IMR-90 (cell line): ENCODE measurements at regions not wholly inside any gene's neighbourhood (a gene's known extent, or its start where the extent isn't known, plus 50 kb on each side); places are given as distances from the start of the nearest gene placed in this dataset.

ENCODE experiments used
- ATAC-seq: fragments of 200-7000 bp; cut with Tn5 transposase; 2 replicates; pipeline ENCODE4 v1.9.1; 2020; ENCODE audit warnings: low read depth, mild to moderate bottlenecking, moderate library complexity
- BruUV-seq: library from RNA; stranded (reverse); fragments of 400-500 nt; replicated peaks from 2 replicates; lab custom pipeline; 2021; lab: Mats Ljungman, UMichigan
- CTCF ChIA-PET: fragments of 300-600 bp; formaldehyde crosslinking; extraction: SDS; loops from one replicate; lab custom pipeline; 2021; ENCODE audit warnings: antibody characterized with exemption; lab: Yijun Ruan, JAX
- POLR2A ChIA-PET: fragments of 300-600 bp; sonication (Branson Sonifier 250); formaldehyde crosslinking; loops from one replicate; lab custom pipeline; 2022; ENCODE audit warnings: antibody characterized with exemption; ENCODE audit not compliant: unreplicated experiment; lab: Charles Lee
- DNase-seq: peaks from one replicate; pipeline ENCODE4 v3.0.0; 2013
- H2AFZ ChIP-seq: replicated peaks from 2 replicates; pipeline ENCODE3; 2013; ENCODE audit warnings: low read length, mild to moderate bottlenecking; ENCODE audit not compliant: poor library complexity
- H2AK5ac ChIP-seq: 2 replicates; pipeline ENCODE4 v1.6.1; 2013; ENCODE audit warnings: low read depth, low read length, inconsistent platforms
- H2AK9ac ChIP-seq: replicated peaks from 2 replicates; pipeline ENCODE3; 2013; ENCODE audit warnings: mild to moderate bottlenecking, low read depth, low read length, moderate library complexity; ENCODE audit not compliant: poor library complexity
- H2BK120ac ChIP-seq: 2 replicates; pipeline ENCODE4 v1.6.1; 2013; ENCODE audit warnings: low read depth, low read length, inconsistent platforms
- H2BK15ac ChIP-seq: 3 replicates; pipeline ENCODE4 v1.6.1; 2013; ENCODE audit warnings: low read depth, low read length, inconsistent platforms
- H2BK20ac ChIP-seq: 2 replicates; pipeline ENCODE4 v1.6.1; 2013; ENCODE audit warnings: low read depth, mild to moderate bottlenecking, inconsistent platforms, low read length, moderate library complexity
- H2BK5ac ChIP-seq: 2 replicates; pipeline ENCODE4 v1.6.1; 2013; ENCODE audit warnings: mild to moderate bottlenecking, low read depth, low read length, inconsistent platforms; ENCODE audit not compliant: poor library complexity, severe bottlenecking
- H3K14ac ChIP-seq: replicated peaks from 2 replicates; pipeline ENCODE4 v1.6.1; 2013; ENCODE audit warnings: low read depth, low read length, inconsistent platforms
- H3K18ac ChIP-seq: 2 replicates; pipeline ENCODE4 v1.6.1; 2013; ENCODE audit warnings: low read depth, low read length, control low read depth
- H3K23ac ChIP-seq: 2 replicates; pipeline ENCODE4 v1.6.1; 2013; ENCODE audit warnings: low read depth, low read length, inconsistent platforms
- H3K27ac ChIP-seq: 2 replicates; pipeline ENCODE4 v1.5.1; 2013; ENCODE audit warnings: mild to moderate bottlenecking, control low read depth, low read length; ENCODE audit not compliant: insufficient read depth
- H3K27me3 ChIP-seq: 2 replicates; pipeline ENCODE4 v1.6.1; 2013; ENCODE audit warnings: low read length; ENCODE audit not compliant: control insufficient read depth, insufficient read depth
- H3K36me3 ChIP-seq: 2 replicates; pipeline ENCODE4 v1.6.1; 2013; ENCODE audit warnings: low read length, mixed read lengths; ENCODE audit not compliant: control insufficient read depth, insufficient read depth
- H3K4ac ChIP-seq: 2 replicates; pipeline ENCODE4 v1.6.1; 2013; ENCODE audit warnings: low read depth, low read length, inconsistent platforms
- H3K4me1 ChIP-seq: 2 replicates; pipeline ENCODE4 v1.6.1; 2013; ENCODE audit warnings: low read length, mixed read lengths; ENCODE audit not compliant: control insufficient read depth, insufficient read depth
- H3K4me2 ChIP-seq: 2 replicates; pipeline ENCODE4 v1.6.1; 2013; ENCODE audit warnings: low read depth, mild to moderate bottlenecking, control low read depth, low read length, moderate library complexity
- H3K4me3 ChIP-seq: 2 replicates; pipeline ENCODE4 v1.5.1; 2013; ENCODE audit warnings: low read depth, mild to moderate bottlenecking, control low read depth, low read length, moderate library complexity; ENCODE audit not compliant: insufficient read depth
- H3K56ac ChIP-seq: 2 replicates; pipeline ENCODE4 v1.6.1; 2013; ENCODE audit warnings: low read length, inconsistent platforms; ENCODE audit not compliant: insufficient read depth; ENCODE audit errors: extremely low read depth
- H3K79me1 ChIP-seq, 2 experiments: 2 replicates each; pipeline ENCODE4 v1.6.1; 2013; ENCODE audit warnings: low read length in 2 of 2, inconsistent platforms in 1 of 2, low read depth in 1 of 2
- H3K9ac ChIP-seq: 2 replicates; pipeline ENCODE4 v1.6.1; 2013; ENCODE audit warnings: low read depth, low read length, control low read depth
- H3K9me1 ChIP-seq: 2 replicates; pipeline ENCODE4 v1.6.1; 2013; ENCODE audit warnings: low read length, inconsistent platforms; ENCODE audit not compliant: insufficient read depth
- H3K9me3 ChIP-seq: 2 replicates; pipeline ENCODE4 v1.6.1; 2013; ENCODE audit warnings: low read length; ENCODE audit not compliant: control insufficient read depth, insufficient read depth
- H4K20me1 ChIP-seq: 2 replicates; pipeline ENCODE4 v1.6.1; 2013; ENCODE audit warnings: low read length, inconsistent platforms; ENCODE audit not compliant: insufficient read depth
- H4K5ac ChIP-seq: 2 replicates; pipeline ENCODE4 v1.6.1; 2013; ENCODE audit warnings: mild to moderate bottlenecking, low read depth, low read length, control low read depth
- H4K8ac ChIP-seq, 2 experiments: 2 replicates each; pipeline ENCODE4 v1.6.1; 2013; ENCODE audit warnings: low read depth in 2 of 2, low read length in 2 of 2, control low read depth in 1 of 2, inconsistent platforms in 1 of 2
- H4K91ac ChIP-seq: 2 replicates; pipeline ENCODE4 v1.6.1; 2013; ENCODE audit warnings: low read depth, low read length, inconsistent platforms; ENCODE audit not compliant: insufficient read depth
- ELK1 ChIP-seq: fragments of 150-350 bp; IDR thresholded peaks from 2 replicates; pipeline ENCODE4 v1.6.1; 2016; ENCODE audit warnings: low read depth, mild to moderate bottlenecking, low read length, moderate library complexity, borderline replicate concordance
- MAZ ChIP-seq: IDR thresholded peaks from 2 replicates; pipeline ENCODE4 v1.6.1; 2012; ENCODE audit warnings: low read depth, mild to moderate bottlenecking, low read length, improper control_type of control experiment, moderate library complexity, borderline replicate concordance
- RCOR1 ChIP-seq: IDR thresholded peaks from 2 replicates; pipeline ENCODE4 v1.6.1; 2012; ENCODE audit warnings: mild to moderate bottlenecking, low read length, improper control_type of control experiment; ENCODE audit not compliant: insufficient replicate concordance
- RFX5 ChIP-seq: IDR thresholded peaks from 2 replicates; pipeline ENCODE4 v1.8.0; 2012; ENCODE audit warnings: low read depth, mild to moderate bottlenecking, low read length, moderate library complexity
- SMC3 ChIP-seq: fragments of 150-350 bp; IDR thresholded peaks from 2 replicates; pipeline ENCODE4 v1.6.1; 2016; ENCODE audit warnings: low read depth, mild to moderate bottlenecking, antibody characterized with exemption, low read length, moderate library complexity
- WGBS, 2 experiments: methylation state at CpG; one replicate each; pipeline versions ENCODE4 v1.1.5 to v1.1.7; 2013; ENCODE audit warnings: missing lambda C conversion rate in 2 of 2; ENCODE audit not compliant: insufficient read length in 1 of 2; ENCODE audit errors: extremely low coverage in 2 of 2; 5-methylcytosine and 5-hydroxymethylcytosine counted together
- dilution Hi-C: fragments of 300-500 bp; cut with HindIII; formaldehyde crosslinking; loops from one replicate; pipeline ENCODE4 v1.14.3; 2018; ENCODE audit warnings: low sequenced_read_pairs; ENCODE audit not compliant: unreplicated experiment
- in situ Hi-C: fragments of 300-500 bp; cut with MboI; formaldehyde crosslinking; loops from 3 replicates; pipeline ENCODE4 v1.14.3; 2019; ENCODE audit warnings: low sequenced_read_pairs, inconsistent platforms, mixed read lengths
- intact Hi-C: fragments of 100-400 bp; cut with micrococcal nuclease; formaldehyde crosslinking; loops from 2 replicates; pipeline ENCODE4 v1.10.0; 2022

DNA sequence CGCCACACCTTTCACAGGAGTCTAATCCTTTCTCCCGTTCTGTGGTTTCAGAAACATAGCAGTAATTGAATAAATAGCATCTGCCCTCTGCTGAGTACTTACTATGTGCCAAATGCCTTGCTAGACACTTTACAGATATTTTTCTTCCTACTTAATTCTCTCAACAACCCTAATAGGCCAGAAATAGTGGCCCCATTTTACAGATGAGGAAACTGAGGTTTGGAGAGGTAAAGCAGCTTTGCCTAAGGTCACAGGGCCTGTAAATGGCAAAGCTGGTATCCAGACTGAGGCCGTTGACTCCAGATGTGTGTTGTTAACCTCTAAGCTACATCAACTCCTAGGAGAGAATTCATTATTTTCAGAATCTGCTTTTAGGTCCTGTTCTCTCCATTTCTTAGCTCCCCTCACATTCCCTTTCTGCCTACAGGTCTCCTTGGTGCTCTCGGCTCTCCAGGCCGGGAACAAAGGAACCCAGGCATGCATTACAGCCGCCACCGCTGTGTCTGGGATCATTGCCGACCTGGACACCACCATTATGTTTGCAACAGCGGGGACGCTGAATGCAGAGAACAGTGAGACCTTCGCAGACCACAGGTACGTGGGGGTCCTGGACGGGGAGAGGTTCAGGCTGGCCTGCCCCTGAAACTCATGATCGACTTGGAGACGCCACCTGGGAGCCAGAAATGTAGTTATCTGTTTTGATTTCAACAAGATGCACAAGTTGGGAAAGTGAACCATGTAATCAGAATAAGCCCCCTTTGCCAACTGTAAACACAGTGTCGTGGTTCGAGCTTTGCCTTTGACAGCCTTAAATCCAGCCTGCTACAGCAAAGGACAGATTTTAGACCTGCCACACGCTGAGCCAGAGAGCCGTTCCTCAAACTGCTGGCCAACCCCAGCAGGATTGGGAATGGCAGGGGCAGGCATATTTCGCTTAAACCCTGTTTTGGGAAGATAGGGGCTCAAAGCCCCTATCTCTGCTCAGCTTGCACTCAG is 246.5 kb upstream of the TPM1 start (continued):
- no peak for TF ChIP-seq SMC3

GRCh38 chr15:62797171-62797570 is 245.4 kb upstream of the TPM1 start:
- WGBS, 2 experiments: 96% methylated on average over 14 of the region's 15 CpGs; no CpG with 5 or more reads in 1 of the 2 experiments
- H2BK120ac ChIP-seq: no peak overlapping the region
- H3K9me1 ChIP-seq: no peaks in the 10 kb centered on the region
- no peak overlapping the region for H2BK20ac ChIP-seq
- no peak overlapping the region for H2AK9ac ChIP-seq
- no peaks in the 10 kb centered on the region for H3K79me1 ChIP-seq
- peaks cover 13% of the 10 kb centered on the region for H3K36me3 ChIP-seq
- H2BK15ac ChIP-seq: no peak overlapping the region
- dilution Hi-C loops (no loop called here), intact Hi-C loops (no loop called here), in situ Hi-C loops (no loop called here)
- ATAC-seq (no peak), DNase-seq (no peak)
- no peak overlapping the region for H4K8ac ChIP-seq
- H3K23ac ChIP-seq: no peak overlapping the region
- H3K4me3 ChIP-seq: no peak overlapping the region
- H2BK5ac ChIP-seq: no peak overlapping the region
- no peak overlapping the region for H4K91ac ChIP-seq
- no peak overlapping the region for H3K14ac ChIP-seq
- no peak overlapping the region for H3K4me2 ChIP-seq
- H3K56ac ChIP-seq: no peak overlapping the region
- no peak for TF ChIP-seq RCOR1
- no peak for TF ChIP-seq RFX5
- no peak for TF ChIP-seq ELK1
- no peak for TF ChIP-seq MAZ
- H4K5ac ChIP-seq: no peak overlapping the region
- H3K4me1 ChIP-seq: no peaks in the 10 kb centered on the region
- no peak overlapping the region for H3K27ac ChIP-seq
- no peaks in the 10 kb centered on the region for H3K9me3 ChIP-seq
- no peak overlapping the region for H3K9ac ChIP-seq
- H3K27me3 ChIP-seq: no peaks in the 10 kb centered on the region
- no peak overlapping the region for H2AFZ ChIP-seq
- no peak overlapping the region for H2AK5ac ChIP-seq
- no peaks in the 10 kb centered on the region for H4K20me1 ChIP-seq
- ChIA-PET CTCF (interaction anchor here (0.6 kb wide), 1 partner anchor 20 kb away, joined by 4 read pairs; no protein-coding TSS in a partner anchor), POLR2A (no interaction called here)
- H3K4ac ChIP-seq: no peak overlapping the region
- H3K18ac ChIP-seq: no peak overlapping the region
- BruUV-seq: no TSS peak
